GM12878 (cell line): ENCODE measurements at regions not wholly inside any gene's neighbourhood (a gene's known extent, or its start where the extent isn't known, plus 50 kb on each side); places are given as distances from the start of the nearest gene placed in this dataset.

ENCODE experiments used
- NFIC ChIP-seq: IDR thresholded peaks from 2 replicates; pipeline ENCODE4 v1.6.1; 2012; ENCODE audit warnings: low read depth, mild to moderate bottlenecking, inconsistent platforms, low read length, moderate library complexity
- POLR2A ChIP-seq: IDR thresholded peaks from 2 replicates; pipeline ENCODE4 v1.6.1; 2011; ENCODE audit warnings: low read depth, mild to moderate bottlenecking, low read length
- TAF1 ChIP-seq: IDR thresholded peaks from 2 replicates; pipeline ENCODE4 v1.6.1; 2011; ENCODE audit warnings: mild to moderate bottlenecking, low read depth, low read length, borderline replicate concordance
- TCF12 ChIP-seq: IDR thresholded peaks from 2 replicates; pipeline ENCODE4 v1.6.1; 2011; ENCODE audit warnings: low read depth, mild to moderate bottlenecking, low read length
- ZNF217 ChIP-seq: fragments of 450-650 bp; IDR thresholded peaks from 2 replicates; pipeline ENCODE4 v1.6.1; 2017; ENCODE audit warnings: antibody characterized with exemption, mild to moderate bottlenecking
- TF ChIP-seq, protein P1 (sequence below), 3 experiments: IDR thresholded peaks in 2 of 3; conservative IDR thresholded peaks in 1 of 3; 2 replicates each; pipeline ENCODE4 v1.5.1; 2011; ENCODE audit warnings: low read depth in 3 of 3, low read length in 3 of 3, mild to moderate bottlenecking in 3 of 3, control low read depth in 2 of 3, moderate library complexity in 2 of 3, inconsistent platforms in 1 of 3, mixed read lengths in 1 of 3; ENCODE audit not compliant: control insufficient read depth in 2 of 3, insufficient read depth in 1 of 3; ENCODE audit errors: extremely low read depth in 1 of 3

- TF ChIP-seq, protein P1, sequence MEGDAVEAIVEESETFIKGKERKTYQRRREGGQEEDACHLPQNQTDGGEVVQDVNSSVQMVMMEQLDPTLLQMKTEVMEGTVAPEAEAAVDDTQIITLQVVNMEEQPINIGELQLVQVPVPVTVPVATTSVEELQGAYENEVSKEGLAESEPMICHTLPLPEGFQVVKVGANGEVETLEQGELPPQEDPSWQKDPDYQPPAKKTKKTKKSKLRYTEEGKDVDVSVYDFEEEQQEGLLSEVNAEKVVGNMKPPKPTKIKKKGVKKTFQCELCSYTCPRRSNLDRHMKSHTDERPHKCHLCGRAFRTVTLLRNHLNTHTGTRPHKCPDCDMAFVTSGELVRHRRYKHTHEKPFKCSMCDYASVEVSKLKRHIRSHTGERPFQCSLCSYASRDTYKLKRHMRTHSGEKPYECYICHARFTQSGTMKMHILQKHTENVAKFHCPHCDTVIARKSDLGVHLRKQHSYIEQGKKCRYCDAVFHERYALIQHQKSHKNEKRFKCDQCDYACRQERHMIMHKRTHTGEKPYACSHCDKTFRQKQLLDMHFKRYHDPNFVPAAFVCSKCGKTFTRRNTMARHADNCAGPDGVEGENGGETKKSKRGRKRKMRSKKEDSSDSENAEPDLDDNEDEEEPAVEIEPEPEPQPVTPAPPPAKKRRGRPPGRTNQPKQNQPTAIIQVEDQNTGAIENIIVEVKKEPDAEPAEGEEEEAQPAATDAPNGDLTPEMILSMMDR (IDR thresholded peaks at IDR 0.05 in 2 of 3, conservative IDR thresholded peaks at IDR 0.05 in 1 of 3; ENCODE audit: control insufficient read depth in 2 of 3, extremely low read depth in 1 of 3, insufficient read depth in 1 of 3, low read depth in 3 of 3, low read length in 3 of 3): no peak
- TF ChIP-seq POLR2A: no peak
- TF ChIP-seq ZNF217: no peak
- no peak for TF ChIP-seq TCF12
- TF ChIP-seq NFIC: no peak
- TF ChIP-seq TAF1: no peak
Observed at GRCh38 chr4:169340834-169341233, 70.1 kb upstream of the SH3RF1 start.
